ENCODE measurements at regions not wholly inside any gene's neighbourhood (a gene's known extent, or its start where the extent isn't known, plus 50 kb on each side); places are given as distances from the start of the nearest gene placed in this dataset.
"Not testable (repeated sequence)": the region's sequence is repeated elsewhere in the genome, so short reads cannot be mapped to it uniquely, and the experiment has no call there.

DNA sequence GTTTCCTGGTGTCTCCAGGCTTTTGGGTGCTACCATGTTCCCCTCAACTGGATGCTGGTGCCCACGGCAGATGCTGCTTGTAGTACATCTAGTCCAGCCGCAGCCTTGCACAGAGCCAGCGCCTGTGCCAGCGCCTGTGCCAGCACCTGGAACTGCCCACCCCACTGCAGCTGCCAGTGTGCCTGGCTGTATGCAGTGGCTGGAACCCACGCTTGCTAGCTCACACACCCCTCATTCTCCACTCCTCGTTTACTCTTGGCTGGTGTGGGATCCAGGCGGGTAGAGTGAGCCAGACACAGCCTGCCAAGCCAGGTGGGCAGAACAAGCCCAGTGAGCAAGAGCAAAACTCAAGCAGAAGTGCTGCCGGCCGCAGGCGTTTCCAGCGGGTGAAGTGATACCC, 428.6 kb downstream of the SLITRK1 start:
- DNase-seq = no peak

- no peak for DNase-seq
Measured at GRCh38 chr13:83453300-83453699, 429.0 kb downstream of the SLITRK1 start.

DNA sequence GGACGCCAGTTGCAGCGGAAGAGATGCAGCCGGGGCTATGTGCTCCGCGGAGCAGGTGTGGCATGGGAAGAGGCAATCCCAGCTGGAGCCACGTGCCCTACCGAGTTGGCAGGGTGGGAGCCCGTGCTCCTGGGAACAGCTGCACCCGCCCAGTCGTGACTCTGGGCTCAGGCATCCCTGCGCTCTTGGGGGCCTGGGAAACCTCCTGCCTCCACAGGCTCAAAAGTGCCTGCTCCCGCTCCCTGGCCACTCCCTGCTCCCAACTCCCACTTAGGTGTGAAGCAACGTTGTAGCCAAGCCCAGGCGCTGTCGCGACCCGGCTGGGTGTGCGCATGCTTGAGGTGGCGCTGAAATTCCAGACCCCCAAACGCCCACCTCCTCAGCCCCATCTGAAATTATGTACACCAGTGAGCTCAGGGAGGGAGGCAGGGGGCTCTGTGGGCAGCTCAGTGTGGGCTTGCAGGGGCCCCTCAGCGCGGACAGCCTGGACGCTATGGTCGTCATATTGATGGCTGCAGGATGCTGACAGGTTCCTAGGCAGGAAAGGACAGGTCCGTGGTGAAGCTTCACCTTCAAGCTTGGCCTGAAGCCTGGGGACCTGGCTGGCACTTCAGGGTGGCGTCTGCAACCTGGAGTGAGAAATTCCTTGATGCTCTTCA, 429.9 kb downstream of the SLITRK1 start:
- DNase-seq = no peak

GRCh38 chr13:83450591-83450990, 431.7 kb downstream of the SLITRK1 start:
- DNase-seq = no peak

GRCh38 chr13:83449668-83450395, 432.4 kb downstream of the SLITRK1 start:
- peak; percentile 39 for DNase-seq

- DNase-seq = no peak
Measured at GRCh38 chr13:83440465-83440864, 441.8 kb downstream of the SLITRK1 start.

- not testable (repeated sequence) for DNase-seq
Measured at GRCh38 chr13:83439464-83439863, 442.8 kb downstream of the SLITRK1 start.

DNA sequence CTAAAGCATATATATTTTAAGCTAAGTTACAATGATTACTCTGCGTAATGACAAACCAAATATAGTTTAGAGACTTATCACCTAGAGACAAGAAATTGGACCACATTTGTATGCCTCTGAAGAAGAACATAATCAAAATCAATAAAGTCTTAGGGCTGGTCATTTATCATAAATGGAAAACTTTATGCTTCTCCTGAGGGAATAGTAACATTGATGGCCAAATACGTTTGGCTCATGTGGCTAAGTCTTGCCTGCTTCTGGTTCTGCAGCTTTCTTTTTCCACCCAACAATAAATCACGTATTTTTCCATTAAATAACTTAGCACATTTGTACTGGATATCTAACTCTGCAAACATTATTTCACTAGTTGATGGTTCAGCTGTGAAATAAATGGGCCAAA, 458.4 kb downstream of the SLITRK1 start:
- no peak for DNase-seq

GRCh38 chr13:83423381-83423780, 458.9 kb downstream of the SLITRK1 start:
- no peak for DNase-seq

DNA sequence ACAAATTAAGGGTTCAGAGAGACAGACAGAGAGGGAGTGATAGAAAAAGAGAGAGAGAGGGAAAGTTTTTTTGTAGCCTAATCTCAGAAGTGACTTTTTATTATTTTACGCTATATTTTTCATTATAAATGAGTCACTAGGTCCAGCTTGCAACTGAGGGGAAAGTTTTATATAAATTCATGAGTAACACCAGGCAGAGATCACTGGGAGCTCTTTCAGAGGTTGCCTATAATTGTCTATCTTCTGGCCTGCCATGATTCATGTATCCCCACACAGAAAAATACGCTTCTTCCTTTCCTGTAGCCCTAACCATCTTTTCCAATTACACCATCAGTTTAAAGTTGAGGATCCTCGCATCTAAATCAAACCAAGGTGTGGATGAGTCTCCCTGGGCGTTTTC, 467.9 kb downstream of the SLITRK1 start:
- no peak for DNase-seq

- no peak for DNase-seq
Measured at GRCh38 chr13:83386609-83387008, 495.7 kb downstream of the SLITRK1 start.

DNA sequence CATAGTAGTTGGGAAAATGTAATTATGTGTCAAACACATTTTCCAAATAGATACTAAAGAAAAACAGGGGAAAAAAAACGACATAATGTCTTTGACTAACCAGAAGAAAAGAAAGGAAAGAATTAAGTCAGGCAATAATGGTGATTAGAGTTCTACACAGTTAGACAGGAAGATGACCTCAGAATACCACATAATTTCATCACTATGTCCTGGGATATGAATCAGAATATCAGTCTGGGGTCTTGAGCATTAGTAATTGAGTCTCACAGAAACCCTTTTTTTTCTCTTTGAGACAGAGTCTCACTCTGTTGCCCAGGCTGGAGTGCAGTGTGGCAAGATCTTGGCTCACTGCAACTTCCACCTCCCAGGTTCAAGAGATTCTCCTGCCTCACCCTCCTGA, 503.4 kb downstream of the SLITRK1 start:
- DNase-seq = no peak

GRCh38 chr13:83377491-83377890, 504.8 kb downstream of the SLITRK1 start:
- no peak for DNase-seq

- no peak for DNase-seq
Measured at GRCh38 chr13:83372786-83373185, 509.5 kb downstream of the SLITRK1 start.

GRCh38 chr13:83365723-83366122, 516.6 kb downstream of the SLITRK1 start:
- DNase-seq = no peak

DNA sequence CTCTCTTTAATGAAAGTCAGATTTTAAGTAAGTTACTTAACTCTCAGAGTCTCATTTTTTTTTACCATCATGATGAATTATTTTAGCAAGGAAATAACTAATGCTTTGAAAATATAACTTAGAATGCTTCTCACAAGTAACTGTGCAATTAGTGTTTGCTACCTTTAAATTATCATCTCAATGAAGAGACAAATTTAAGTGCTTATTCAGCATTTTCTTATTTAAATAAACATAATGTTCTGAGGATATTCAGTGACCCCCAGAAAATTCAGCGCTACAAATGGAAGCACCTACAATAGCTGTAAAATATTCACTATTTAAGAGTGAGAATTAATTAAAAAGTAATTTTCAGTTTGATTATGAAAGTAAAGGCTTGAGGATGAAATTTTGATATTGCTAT, 527.2 kb downstream of the SLITRK1 start:
- DNase-seq = no peak

DNA sequence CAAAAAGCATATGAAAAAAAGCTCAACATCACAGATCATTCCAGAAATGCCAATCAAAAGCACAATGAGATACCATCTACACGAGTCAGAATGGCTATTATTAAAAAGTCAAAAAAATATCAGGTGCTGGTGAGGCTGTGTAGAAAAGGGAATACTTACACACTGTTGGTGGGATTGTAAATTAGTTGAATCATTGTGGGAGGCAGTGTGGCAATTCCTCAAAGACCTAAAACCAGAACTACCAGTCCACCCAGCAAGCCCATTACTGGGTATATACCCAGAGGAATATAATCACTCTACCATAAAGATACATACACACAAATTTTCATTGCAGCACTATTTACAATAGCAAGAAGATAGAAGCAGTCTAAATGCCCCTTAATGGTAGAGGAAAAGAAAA, 529.9 kb downstream of the SLITRK1 start:
- no peak for DNase-seq

DNA sequence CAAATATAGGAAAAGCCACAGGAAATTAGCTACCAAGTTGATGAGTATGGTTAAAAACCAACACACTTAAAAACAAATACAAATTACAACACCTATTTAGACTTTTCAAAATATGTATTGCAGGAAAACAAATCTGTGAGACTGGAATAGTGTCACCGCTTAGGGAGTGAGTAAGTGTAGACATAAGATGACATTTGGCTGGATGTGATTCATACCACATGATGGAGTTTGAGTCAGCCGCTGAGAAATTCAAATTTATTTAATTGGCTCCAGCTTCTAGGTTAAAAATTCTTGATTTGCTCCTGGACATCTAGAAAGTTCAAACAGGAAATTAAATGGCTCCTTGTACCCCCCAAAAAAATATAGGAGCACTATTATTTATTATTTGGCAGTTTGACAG, 531.7 kb downstream of the SLITRK1 start:
- DNase-seq = no peak

- no peak for DNase-seq
Measured at GRCh38 chr13:83344518-83344917, 537.8 kb downstream of the SLITRK1 start.

GRCh38 chr13:83340170-83340569, 542.1 kb downstream of the SLITRK1 start:
- peak; percentile 12 for DNase-seq

GRCh38 chr13:83333614-83334388, 548.5 kb downstream of the SLITRK1 start:
- DNase-seq = no peak

GRCh38 chr13:83332751-83333150, 549.5 kb downstream of the SLITRK1 start:
- DNase-seq = no peak

GRCh38 chr13:83327091-83327490, 555.2 kb downstream of the SLITRK1 start:
- no peak for DNase-seq

Measured in OCI-M1 (cell line).